ENCODE measurements at regions not wholly inside any gene's neighbourhood (a gene's known extent, or its start where the extent isn't known, plus 50 kb on each side); places are given as distances from the start of the nearest gene placed in this dataset.

GRCh38 chr4:81974523-81974922 lies 399.3 kb downstream of the HNRNPD start:
- no peaks in the 10 kb centered on the region for H3K27me3 ChIP-seq (ENCODE audit: insufficient read depth, low read depth, low read length)
- no peaks in the 10 kb centered on the region for H3F3A ChIP-seq (ENCODE audit: insufficient read depth, low read length, poor library complexity, severe bottlenecking)
- no peaks in the 10 kb centered on the region for H3K9me2 ChIP-seq (ENCODE audit: insufficient read depth, low read length)
- H4K20me1 ChIP-seq (ENCODE audit: insufficient read depth), result no peaks in the 10 kb centered on the region
- H3K36me3 ChIP-seq (ENCODE audit: insufficient read depth, low read length), result no peaks in the 10 kb centered on the region
- H3K79me2 ChIP-seq (replicated peaks; ENCODE audit: insufficient read depth, low read length), result no peaks in the 10 kb centered on the region
- H2AFZ ChIP-seq (ENCODE audit: low read depth, low read length), result no peak overlapping the region
- H3K27ac ChIP-seq (ENCODE audit: low read length), result no peak overlapping the region
- H3K4me3 ChIP-seq (ENCODE audit: low read length), result no peak overlapping the region
- no peaks in the 10 kb centered on the region for H3K9me3 ChIP-seq (ENCODE audit: low read length)
- H3K9ac ChIP-seq (ENCODE audit: low read length), result no peak overlapping the region
- H3K4me2 ChIP-seq (ENCODE audit: low read length), result no peak overlapping the region
- TF ChIP-seq MXI1 (conservative IDR thresholded peaks at IDR 0.05; ENCODE audit: poor library complexity, severe bottlenecking) (no peak), CTCF (IDR thresholded peaks at IDR 0.05; ENCODE audit: poor library complexity, severe bottlenecking) (no peak), SMC3 (conservative IDR thresholded peaks at IDR 0.05; ENCODE audit: poor library complexity) (no peak), REST (IDR thresholded peaks at IDR 0.05; ENCODE audit: borderline replicate concordance) (no peak), POLR2AphosphoS5 (IDR thresholded peaks at IDR 0.05) (no peak), RAD21 (conservative IDR thresholded peaks at IDR 0.05) (no peak), EP300 (conservative IDR thresholded peaks at IDR 0.05; ENCODE audit: poor library complexity, severe bottlenecking) (no peak), TAF1 (IDR thresholded peaks at IDR 0.05; ENCODE audit: low read depth) (no peak), EZH2 (IDR thresholded peaks at IDR 0.05; ENCODE audit: borderline replicate concordance, insufficient read depth, low read length, poor library complexity, severe bottlenecking) (no peak)

GRCh38 chr4:81971637-81972381 lies 402.0 kb downstream of the HNRNPD start:
- Histone ChIP-seq H3K9me3 (ENCODE audit: low read length) (no peaks in the 10 kb centered on the region), H3K27me3 (ENCODE audit: insufficient read depth, low read depth, low read length) (no peaks in the 10 kb centered on the region), H4K20me1 (ENCODE audit: insufficient read depth) (no peaks in the 10 kb centered on the region), H3K4me3 (ENCODE audit: low read length) (no peak overlapping the region), H3K9ac (ENCODE audit: low read length) (no peak overlapping the region), H3K79me2 (replicated peaks; ENCODE audit: insufficient read depth, low read length) (no peaks in the 10 kb centered on the region), H3K4me2 (ENCODE audit: low read length) (no peak overlapping the region), H3K9me2 (ENCODE audit: insufficient read depth, low read length) (no peaks in the 10 kb centered on the region), H3K36me3 (ENCODE audit: insufficient read depth, low read length) (no peaks in the 10 kb centered on the region), H2AFZ (ENCODE audit: low read depth, low read length) (no peak overlapping the region), H3K27ac (ENCODE audit: low read length) (no peak overlapping the region), H3F3A (ENCODE audit: insufficient read depth, low read length, poor library complexity, severe bottlenecking) (no peaks in the 10 kb centered on the region)
- no peak for TF ChIP-seq SMC3 (conservative IDR thresholded peaks at IDR 0.05; ENCODE audit: poor library complexity)
- TF ChIP-seq REST (IDR thresholded peaks at IDR 0.05; ENCODE audit: borderline replicate concordance), result no peak
- no peak for TF ChIP-seq POLR2AphosphoS5 (IDR thresholded peaks at IDR 0.05)
- TF ChIP-seq EZH2 (IDR thresholded peaks at IDR 0.05; ENCODE audit: borderline replicate concordance, insufficient read depth, low read length, poor library complexity, severe bottlenecking), result no peak
- TF ChIP-seq RAD21 (conservative IDR thresholded peaks at IDR 0.05), result no peak
- no peak for TF ChIP-seq CTCF (IDR thresholded peaks at IDR 0.05; ENCODE audit: poor library complexity, severe bottlenecking)
- no peak for TF ChIP-seq TAF1 (IDR thresholded peaks at IDR 0.05; ENCODE audit: low read depth)
- TF ChIP-seq EP300 (conservative IDR thresholded peaks at IDR 0.05; ENCODE audit: poor library complexity, severe bottlenecking), result no peak
- TF ChIP-seq MXI1 (conservative IDR thresholded peaks at IDR 0.05; ENCODE audit: poor library complexity, severe bottlenecking), result no peak
